OCI-LY3 (cell line): ENCODE measurements at regions not wholly inside any gene's neighbourhood (a gene's known extent, or its start where the extent isn't known, plus 50 kb on each side); places are given as distances from the start of the nearest gene placed in this dataset.

Source experiments
- H2AFZ ChIP-seq: fragments of 200-600, 300-600 bp; shearing (Covaris generic); 2 replicates; pipeline ENCODE4 v1.6.0; 2014; ENCODE audit warnings: antibody characterized with exemption, low read depth, low read length
- H3K27ac ChIP-seq: fragments of 200-600, 300-600 bp; sonication (generic); 2 replicates; pipeline ENCODE4 v1.5.1; 2014; ENCODE audit warnings: mild to moderate bottlenecking, low read length, moderate library complexity, mixed read lengths
- H3K27me3 ChIP-seq: fragments of 200-600, 300-600 bp; sonication (generic); 2 replicates; pipeline ENCODE4 v1.6.1; 2014; ENCODE audit warnings: low read depth, low read length, mixed read lengths
- H3K36me3 ChIP-seq: fragments of 200-600, 300-600 bp; sonication (generic); replicated peaks from 2 replicates; pipeline ENCODE3; 2014; ENCODE audit warnings: low read depth, low read length, mixed read lengths
- H3K4me1 ChIP-seq: fragments of 300-600, 200-600 bp; sonication (generic); 2 replicates; pipeline ENCODE4 v1.6.1; 2014; ENCODE audit warnings: low read length, mixed read lengths
- H3K4me2 ChIP-seq: fragments of 200-600, 300-600 bp; sonication (generic); 2 replicates; pipeline ENCODE4 v1.6.1; 2014; ENCODE audit warnings: low read length, mixed read lengths
- H3K4me3 ChIP-seq: fragments of 300-600, 200-600 bp; sonication (generic); 2 replicates; pipeline ENCODE4 v1.5.1; 2014; ENCODE audit warnings: antibody characterized with exemption, mild to moderate bottlenecking, low read length, moderate library complexity
- H3K79me2 ChIP-seq: fragments of 300-600, 200-600 bp; shearing (Covaris generic); 2 replicates; pipeline ENCODE4 v1.6.1; 2014; ENCODE audit warnings: mild to moderate bottlenecking, low read length, mixed read lengths
- H3K9ac ChIP-seq: fragments of 300-600, 200-600 bp; shearing (Covaris generic); 2 replicates; pipeline ENCODE4 v1.6.0; 2014; ENCODE audit warnings: mild to moderate bottlenecking, low read length, moderate library complexity
- H3K9me3 ChIP-seq: fragments of 200-600, 300-600 bp; shearing (Covaris generic); 2 replicates; pipeline ENCODE4 v1.6.1; 2014; ENCODE audit warnings: low read length, mixed read lengths; ENCODE audit not compliant: insufficient read depth
- H4K20me1 ChIP-seq: fragments of 200-600, 300-600 bp; sonication (generic); 2 replicates; pipeline ENCODE4 v1.6.1; 2016; ENCODE audit warnings: low read length, mixed read lengths; ENCODE audit not compliant: insufficient read depth
- EZH2phosphoT487 ChIP-seq: fragments of 200-600 bp; shearing (Covaris generic); IDR thresholded peaks from 2 replicates; pipeline ENCODE4 v1.6.1; 2018; ENCODE audit warnings: antibody characterized with exemption, mixed run types, low read depth
- TF ChIP-seq, protein P1 (sequence below): fragments of 200-600, 300-600 bp; sonication (generic); IDR thresholded peaks from 2 replicates; pipeline ENCODE4 v1.5.1; 2014; ENCODE audit warnings: antibody characterized with exemption, low read length, low read depth

DNA sequence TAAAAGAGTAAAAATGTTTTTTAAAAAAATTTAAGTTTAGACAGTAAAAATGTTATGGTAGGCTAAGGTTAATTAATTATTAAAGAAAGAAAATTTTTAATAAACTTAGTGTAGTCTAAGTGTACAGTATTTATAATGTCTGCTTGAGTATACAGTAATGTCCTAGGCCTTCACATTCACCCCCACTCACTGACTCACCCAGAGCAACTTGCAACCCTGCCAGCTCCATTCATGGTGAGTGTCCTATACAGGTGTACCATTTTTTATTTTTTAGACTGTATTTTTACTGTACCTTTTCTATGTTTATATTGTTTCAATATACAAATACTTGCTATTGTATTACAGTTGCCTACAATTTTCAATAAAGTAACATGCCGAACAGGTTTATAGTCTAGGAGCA lies 234.1 kb downstream of the AUH start:
- Histone ChIP-seq H3K4me1 (no peaks in the 10 kb centered on the region), H3K27me3 (peaks cover 14% of the 10 kb centered on the region), H3K27ac (no peak overlapping the region), H2AFZ (no peak overlapping the region), H4K20me1 (no peaks in the 10 kb centered on the region), H3K9me3 (no peaks in the 10 kb centered on the region), H3K79me2 (no peaks in the 10 kb centered on the region), H3K4me2 (no peak overlapping the region), H3K36me3 (no peaks in the 10 kb centered on the region), H3K4me3 (no peak overlapping the region), H3K9ac (no peak overlapping the region)
- no peak for TF ChIP-seq EZH2phosphoT487
- TF ChIP-seq, protein P1, sequence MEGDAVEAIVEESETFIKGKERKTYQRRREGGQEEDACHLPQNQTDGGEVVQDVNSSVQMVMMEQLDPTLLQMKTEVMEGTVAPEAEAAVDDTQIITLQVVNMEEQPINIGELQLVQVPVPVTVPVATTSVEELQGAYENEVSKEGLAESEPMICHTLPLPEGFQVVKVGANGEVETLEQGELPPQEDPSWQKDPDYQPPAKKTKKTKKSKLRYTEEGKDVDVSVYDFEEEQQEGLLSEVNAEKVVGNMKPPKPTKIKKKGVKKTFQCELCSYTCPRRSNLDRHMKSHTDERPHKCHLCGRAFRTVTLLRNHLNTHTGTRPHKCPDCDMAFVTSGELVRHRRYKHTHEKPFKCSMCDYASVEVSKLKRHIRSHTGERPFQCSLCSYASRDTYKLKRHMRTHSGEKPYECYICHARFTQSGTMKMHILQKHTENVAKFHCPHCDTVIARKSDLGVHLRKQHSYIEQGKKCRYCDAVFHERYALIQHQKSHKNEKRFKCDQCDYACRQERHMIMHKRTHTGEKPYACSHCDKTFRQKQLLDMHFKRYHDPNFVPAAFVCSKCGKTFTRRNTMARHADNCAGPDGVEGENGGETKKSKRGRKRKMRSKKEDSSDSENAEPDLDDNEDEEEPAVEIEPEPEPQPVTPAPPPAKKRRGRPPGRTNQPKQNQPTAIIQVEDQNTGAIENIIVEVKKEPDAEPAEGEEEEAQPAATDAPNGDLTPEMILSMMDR, result no peak

DNA sequence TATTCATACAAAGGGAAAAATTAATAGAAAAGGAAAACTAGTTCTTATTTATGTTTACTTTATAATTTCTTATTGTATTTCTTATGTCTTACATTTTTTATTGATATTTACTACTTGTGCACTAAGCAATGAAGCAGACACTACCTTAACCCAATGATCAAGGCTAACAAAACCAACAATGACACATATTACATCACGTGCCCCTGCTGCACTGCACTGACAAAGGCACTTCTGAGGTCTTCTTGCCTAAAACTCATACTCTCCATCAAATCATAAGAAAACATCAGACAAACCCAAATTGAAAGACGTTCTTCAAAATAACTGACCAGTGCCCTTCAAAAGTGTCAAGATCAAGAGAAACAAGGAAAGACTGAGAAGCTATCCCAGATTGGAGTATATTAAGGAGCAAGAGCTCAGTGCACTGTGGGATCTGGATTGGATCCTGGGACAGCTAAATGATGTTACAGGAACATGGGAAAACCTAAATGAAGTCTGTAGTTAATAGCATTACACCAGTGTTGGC lies 230.9 kb downstream of the AUH start:
- TF ChIP-seq, protein P1, result no peak
- TF ChIP-seq EZH2phosphoT487, result no peak
- Histone ChIP-seq H3K9ac (no peak overlapping the region), H3K36me3 (no peaks in the 10 kb centered on the region), H3K27me3 (peaks cover 25% of the 10 kb centered on the region), H3K4me1 (no peaks in the 10 kb centered on the region), H3K4me3 (no peak overlapping the region), H3K4me2 (no peak overlapping the region), H4K20me1 (no peaks in the 10 kb centered on the region), H2AFZ (no peak overlapping the region), H3K79me2 (no peaks in the 10 kb centered on the region), H3K9me3 (no peaks in the 10 kb centered on the region), H3K27ac (no peak overlapping the region)

DNA sequence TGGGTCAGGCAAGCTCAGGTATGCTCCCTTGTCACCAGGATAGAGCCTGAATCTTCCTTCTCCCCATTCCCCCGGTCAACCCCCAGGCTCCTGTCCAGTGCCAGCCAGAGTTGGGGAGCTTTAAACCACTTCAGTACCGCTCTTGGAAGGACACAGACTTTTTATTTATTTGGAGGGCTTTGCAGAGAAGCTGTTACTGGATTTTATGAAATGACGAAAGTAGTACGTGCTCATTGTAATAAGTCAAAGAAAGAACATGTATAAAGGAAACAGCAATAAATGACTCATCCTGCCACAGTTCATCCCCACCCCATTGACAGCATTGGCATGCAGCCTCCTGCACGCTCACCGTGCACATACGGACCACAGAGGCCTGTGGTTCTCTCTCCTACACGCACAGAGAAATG lies 230.3 kb downstream of the AUH start:
- Histone ChIP-seq H3K4me2 (no peak overlapping the region), H4K20me1 (no peaks in the 10 kb centered on the region), H3K36me3 (no peaks in the 10 kb centered on the region), H3K4me3 (no peak overlapping the region), H3K27ac (no peak overlapping the region), H2AFZ (no peak overlapping the region), H3K27me3 (peaks cover 31% of the 10 kb centered on the region), H3K4me1 (no peaks in the 10 kb centered on the region), H3K9ac (no peak overlapping the region), H3K79me2 (no peaks in the 10 kb centered on the region), H3K9me3 (no peaks in the 10 kb centered on the region)
- TF ChIP-seq, protein P1, result no peak
- no peak for TF ChIP-seq EZH2phosphoT487

DNA sequence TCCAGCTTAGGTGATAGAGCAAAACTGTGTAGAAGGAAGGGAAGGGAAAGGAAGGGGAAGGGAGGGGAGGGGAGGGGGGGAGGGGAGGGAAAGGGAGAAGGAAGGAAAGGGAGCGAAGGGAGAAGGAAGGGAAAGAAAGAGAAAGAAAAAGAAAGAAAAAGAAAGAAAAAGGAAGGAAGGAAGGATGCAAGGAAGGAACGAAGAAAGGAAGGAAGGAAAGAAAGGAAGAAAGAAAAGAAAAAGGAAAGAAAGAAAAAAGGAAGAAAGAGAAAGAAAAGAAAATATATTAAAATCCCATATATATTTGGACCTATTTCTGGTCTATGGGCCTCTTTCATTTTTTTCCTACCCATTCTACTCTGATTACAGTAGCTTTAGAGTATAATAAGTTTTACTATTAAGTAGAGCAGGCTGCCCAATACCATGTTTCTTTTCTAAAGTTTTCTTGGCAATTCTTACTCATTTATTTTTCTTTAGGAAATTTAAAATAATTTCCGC lies 229.1 kb downstream of the AUH start:
- no peak overlapping the region for H3K9ac ChIP-seq
- H2AFZ ChIP-seq, result no peak overlapping the region
- H3K27me3 ChIP-seq, result peaks cover 42% of the 10 kb centered on the region
- no peak overlapping the region for H3K4me3 ChIP-seq
- no peaks in the 10 kb centered on the region for H3K9me3 ChIP-seq
- H4K20me1 ChIP-seq, result no peaks in the 10 kb centered on the region
- no peaks in the 10 kb centered on the region for H3K4me1 ChIP-seq
- no peak overlapping the region for H3K4me2 ChIP-seq
- no peaks in the 10 kb centered on the region for H3K79me2 ChIP-seq
- H3K36me3 ChIP-seq, result no peaks in the 10 kb centered on the region
- H3K27ac ChIP-seq, result no peak overlapping the region
- TF ChIP-seq, protein P1, result no peak
- TF ChIP-seq EZH2phosphoT487, result no peak
